ENCODE measurements at regions not wholly inside any gene's neighbourhood (a gene's known extent, or its start where the extent isn't known, plus 50 kb on each side); places are given as distances from the start of the nearest gene placed in this dataset.

GRCh38 chr10:125444790-125445189 lies 238.2 kb downstream of the TEX36 start:
- TF ChIP-seq CTCF (IDR thresholded peaks at IDR 0.05 in 2 of 3, conservative IDR thresholded peaks at IDR 0.05 in 1 of 3; ENCODE audit: borderline replicate concordance in 1 of 3, insufficient read depth in 1 of 3, low read depth in 2 of 3, low read length in 2 of 3) = no peak
- TF ChIP-seq POLR2A (IDR thresholded peaks at IDR 0.05; ENCODE audit: borderline replicate concordance, extremely low read depth, insufficient read depth, insufficient read length) = no peak
- TF ChIP-seq TCF7L2 (IDR thresholded peaks at IDR 0.05; ENCODE audit: borderline replicate concordance, extremely low read depth, insufficient read depth, insufficient read length) = no peak
- no peak for TF ChIP-seq REST (IDR thresholded peaks at IDR 0.05; ENCODE audit: low read depth)
- no peak for TF ChIP-seq MAX (IDR thresholded peaks at IDR 0.05)
- TF ChIP-seq RAD21 (IDR thresholded peaks at IDR 0.05; ENCODE audit: low read depth) = no peak
- TF ChIP-seq EZH2phosphoT487 (IDR thresholded peaks at IDR 0.05; ENCODE audit: borderline replicate concordance) = no peak

Data from HCT116 (cell line).